H1 (cell line): ENCODE measurements at regions not wholly inside any gene's neighbourhood (a gene's known extent, or its start where the extent isn't known, plus 50 kb on each side); places are given as distances from the start of the nearest gene placed in this dataset.

Experiments used
- HDAC2 ChIP-seq, 2 experiments: fragments of 300-600 bp in 1 of 2; sonication (generic) in 1 of 2; IDR thresholded peaks; 2 replicates each; pipeline ENCODE4 v1.6.1; 2011 to 2012; ENCODE audit warnings: low read depth in 2 of 2, low read length in 2 of 2, mild to moderate bottlenecking in 2 of 2, moderate library complexity in 2 of 2, borderline replicate concordance in 1 of 2, inconsistent platforms in 1 of 2
- KDM1A ChIP-seq: fragments of 200-600, 300-600 bp; sonication (generic); IDR thresholded peaks from 2 replicates; pipeline ENCODE4 v1.7.1; 2016; ENCODE audit warnings: mild to moderate bottlenecking, low read length, borderline replicate concordance
- POLR2AphosphoS5 ChIP-seq: IDR thresholded peaks from 2 replicates; pipeline ENCODE4 v1.6.1; 2011; ENCODE audit warnings: low read depth, low read length
- RBBP5 ChIP-seq: IDR thresholded peaks from 2 replicates; pipeline ENCODE4 v1.7.1; 2012; ENCODE audit warnings: low read depth, mild to moderate bottlenecking, inconsistent platforms, low read length, moderate library complexity, borderline replicate concordance
- RXRA ChIP-seq: IDR thresholded peaks from 2 replicates; pipeline ENCODE4 v1.6.1; 2011; ENCODE audit warnings: low read depth, mild to moderate bottlenecking, low read length, moderate library complexity; ENCODE audit not compliant: insufficient read depth
- SAP30 ChIP-seq: fragments of 300-600 bp; sonication (generic); IDR thresholded peaks from 2 replicates; pipeline ENCODE4 v1.7.1; 2012; ENCODE audit warnings: low read length, moderate library complexity, mild to moderate bottlenecking, inconsistent platforms; ENCODE audit not compliant: insufficient read depth, insufficient replicate concordance
- TBP ChIP-seq: IDR thresholded peaks from 2 replicates; pipeline ENCODE4 v1.6.1; 2011; ENCODE audit warnings: low read depth, low read length, improper control_type of control experiment
- TCF12 ChIP-seq: IDR thresholded peaks from 2 replicates; pipeline ENCODE4 v1.6.1; 2011; ENCODE audit warnings: low read depth, mild to moderate bottlenecking, low read length

GRCh38 chr14:101112351-101113107 is 209.0 kb upstream of the RTL1 start (continued):
- TF ChIP-seq TBP (no peak), HDAC2 (IDR thresholded peaks at IDR 0.05; ENCODE audit: borderline replicate concordance in 1 of 2, low read depth in 2 of 2, low read length in 2 of 2) (no peak), SAP30 (no peak), RBBP5 (no peak), TCF12 (no peak), POLR2AphosphoS5 (no peak), KDM1A (no peak), RXRA (no peak)
